ENCODE measurements at regions not wholly inside any gene's neighbourhood (a gene's known extent, or its start where the extent isn't known, plus 50 kb on each side); places are given as distances from the start of the nearest gene placed in this dataset.
A peak's percentile ranks its signal among the peaks of the same experiment; 100 is the strongest.

- Histone ChIP-seq H3K4me3 (replicated peaks in 1 of 3; ENCODE audit: insufficient read depth in 1 of 3, low read depth in 1 of 3, low read length in 3 of 3) (no peak overlapping the region), H3K79me2 (ENCODE audit: control insufficient read depth, insufficient read depth, low read length) (no peaks in the 10 kb centered on the region), H3K9me1 (replicated peaks; ENCODE audit: control insufficient read depth, extremely low read depth, insufficient read depth, low read length) (no peaks in the 10 kb centered on the region), H3K27me3 (ENCODE audit: control insufficient read depth in 2 of 2, insufficient read depth in 2 of 2, low read length in 2 of 2) (no peaks in the 10 kb centered on the region), H3K27ac (ENCODE audit: insufficient read depth, low read depth, low read length) (no peak overlapping the region), H2AFZ (ENCODE audit: low read depth, low read length) (no peak overlapping the region), H3K36me3 (ENCODE audit: control insufficient read depth in 2 of 2, extremely low read depth in 1 of 2, insufficient read depth in 2 of 2, low read length in 2 of 2) (no peaks in the 10 kb centered on the region), H3K4me1 (ENCODE audit: control insufficient read depth, extremely low read depth, insufficient read depth, low read length) (no peaks in the 10 kb centered on the region), H3K9ac (replicated peaks; ENCODE audit: extremely low read depth, insufficient read depth, low read length) (no peak overlapping the region), H4K20me1 (replicated peaks; ENCODE audit: control insufficient read depth, extremely low read depth, insufficient read depth, low read length) (no peaks in the 10 kb centered on the region), H3K9me3 (replicated peaks; ENCODE audit: control insufficient read depth, insufficient read depth, low read length) (no peaks in the 10 kb centered on the region), H3K4me2 (ENCODE audit: insufficient read depth, low read length) (no peak overlapping the region)
- TF ChIP-seq GATA2 (IDR thresholded peaks at IDR 0.05; ENCODE audit: insufficient read depth, insufficient read length, low read depth, low read length) (no peak), JUN (IDR thresholded peaks at IDR 0.05; ENCODE audit: borderline replicate concordance, insufficient read depth, insufficient read length, low read depth) (no peak)
- dilution Hi-C loops (cut with MboI; ENCODE audit: extremely low pct_ligation_motif_present, low sequenced_read_pairs): no loop called here
- POLR2A ChIA-PET: no interaction called here
- intact Hi-C loops (cut with micrococcal nuclease): loop anchor here (5.0 kb wide), 1 partner anchor 51 kb away; no protein-coding TSS in a partner anchor
- FAIRE-seq (no peak), DNase-seq (ENCODE audit: low read depth, low spot score) (no peak)
- BruUV-seq (replicated peaks): no TSS peak
- CTCF ChIA-PET: interaction anchor here (1.0 to 7.4 kb wide), 13 partner anchors 20 to 260 kb away, joined by 3 to 399 read pairs (median 6); no protein-coding TSS in a partner anchor
These were observed 258.2 kb downstream of the IKZF2 start for GRCh38 chr2:212893216-212893615.

GRCh38 chr2:212892193-212892592 is 259.2 kb downstream of the IKZF2 start:
- H3K36me3 ChIP-seq (ENCODE audit: control insufficient read depth in 2 of 2, extremely low read depth in 1 of 2, insufficient read depth in 2 of 2, low read length in 2 of 2): no peaks in the 10 kb centered on the region
- FAIRE-seq: peak; percentile 18
- no peak overlapping the region for H3K9ac ChIP-seq (replicated peaks; ENCODE audit: extremely low read depth, insufficient read depth, low read length)
- DNase-seq (ENCODE audit: low read depth, low spot score): peak; percentile 60
- intact Hi-C loops (cut with micrococcal nuclease) (loop anchor here (1.0 to 5.0 kb wide), 4 partner anchors 50 to 261 kb away; no protein-coding TSS in a partner anchor), dilution Hi-C loops (cut with MboI; ENCODE audit: extremely low pct_ligation_motif_present, low sequenced_read_pairs) (no loop called here)
- H3K4me2 ChIP-seq (ENCODE audit: insufficient read depth, low read length): no peak overlapping the region
- no peak overlapping the region for H3K27ac ChIP-seq (ENCODE audit: insufficient read depth, low read depth, low read length)
- ChIA-PET CTCF (interaction anchor here (0.6 to 7.4 kb wide), 37 partner anchors 10 to 261 kb away, joined by 3 to 399 read pairs (median 4); partner anchors contain the start of gene IKZF2), POLR2A (no interaction called here)
- no peaks in the 10 kb centered on the region for H3K27me3 ChIP-seq (ENCODE audit: control insufficient read depth in 2 of 2, insufficient read depth in 2 of 2, low read length in 2 of 2)
- BruUV-seq (replicated peaks): no TSS peak
- no peaks in the 10 kb centered on the region for H3K9me1 ChIP-seq (replicated peaks; ENCODE audit: control insufficient read depth, extremely low read depth, insufficient read depth, low read length)
- H3K9me3 ChIP-seq (replicated peaks; ENCODE audit: control insufficient read depth, insufficient read depth, low read length): no peaks in the 10 kb centered on the region
- no peaks in the 10 kb centered on the region for H3K79me2 ChIP-seq (ENCODE audit: control insufficient read depth, insufficient read depth, low read length)
- no peaks in the 10 kb centered on the region for H3K4me1 ChIP-seq (ENCODE audit: control insufficient read depth, extremely low read depth, insufficient read depth, low read length)
- no peak overlapping the region for H3K4me3 ChIP-seq (replicated peaks in 1 of 3; ENCODE audit: insufficient read depth in 1 of 3, low read depth in 1 of 3, low read length in 3 of 3)
- no peaks in the 10 kb centered on the region for H4K20me1 ChIP-seq (replicated peaks; ENCODE audit: control insufficient read depth, extremely low read depth, insufficient read depth, low read length)
- H2AFZ ChIP-seq (ENCODE audit: low read depth, low read length): no peak overlapping the region
- TF ChIP-seq CTCF (IDR thresholded peaks at IDR 0.05; ENCODE audit: extremely low read depth in 1 of 2, insufficient read depth in 1 of 2, low read depth in 1 of 2, low read length in 2 of 2) (peak; percentile 10 to 38), POLR2A (IDR thresholded peaks at IDR 0.05; ENCODE audit: low read depth, low read length) (no peak)
